Thymus (tissue), 11 donors: ENCODE measurements at regions not wholly inside any gene's neighbourhood (a gene's known extent, or its start where the extent isn't known, plus 50 kb on each side); places are given as distances from the start of the nearest gene placed in this dataset.
A peak's percentile ranks its signal among the peaks of the same experiment; 100 is the strongest.

Source experiments
- DNase-seq, 9 donors: peaks; one replicate each; pipeline ENCODE4 v3.0.0-alpha.2; 2013; ENCODE audit warnings: low spot score in 9 of 9, low read depth in 6 of 9, missing footprints in 1 of 9
- H3K27ac ChIP-seq, 2 donors: one replicate each; pipeline ENCODE4 v1.5.1; 2013; ENCODE audit warnings: control low read depth in 1 of 2, low read depth in 1 of 2, low read length in 1 of 2, mild to moderate bottlenecking in 1 of 2, moderate library complexity in 1 of 2
- H3K27me3 ChIP-seq, 2 donors: one replicate each; pipeline ENCODE4 v1.5.1; 2013; ENCODE audit warnings: low read length in 1 of 2; ENCODE audit not compliant: control insufficient read depth in 2 of 2, insufficient read depth in 1 of 2
- H3K36me3 ChIP-seq, 2 donors: one replicate each; pipeline ENCODE4 v1.5.1; 2013; ENCODE audit warnings: low read length in 1 of 2, mild to moderate bottlenecking in 1 of 2, moderate library complexity in 1 of 2; ENCODE audit not compliant: control insufficient read depth in 2 of 2, insufficient read depth in 2 of 2
- H3K4me1 ChIP-seq, 2 donors: one replicate each; pipeline ENCODE4 v1.5.1; 2013; ENCODE audit warnings: low read length in 2 of 2; ENCODE audit not compliant: control insufficient read depth in 2 of 2, insufficient read depth in 2 of 2
- H3K4me3 ChIP-seq, 2 donors: one replicate each; pipeline ENCODE4 v1.5.1; 2013; ENCODE audit warnings: low read length in 2 of 2, control low read depth in 1 of 2, mild to moderate bottlenecking in 1 of 2
- H3K9me3 ChIP-seq, 2 donors: one replicate each; pipeline ENCODE4 v1.5.1; 2013; ENCODE audit warnings: low read length in 1 of 2, mild to moderate bottlenecking in 1 of 2; ENCODE audit not compliant: control insufficient read depth in 2 of 2, insufficient read depth in 1 of 2
- WGBS: extraction: QIAGEN DNeasy Blood & Tissue Kit; methylation state at CpG from one replicate; pipeline ENCODE4 v1.1.7; 2013; 5-methylcytosine and 5-hydroxymethylcytosine counted together
- donor health status: healthy.

- WGBS, result 93% methylated on average over 8 of the region's 8 CpGs
- Histone ChIP-seq H3K36me3 (no peaks in the 10 kb centered on the region), H3K27me3 (no peaks in the 10 kb centered on the region), H3K27ac (no peak overlapping the region), H3K9me3 (no peaks in the 10 kb centered on the region), H3K4me1 (no peaks in the 10 kb centered on the region), H3K4me3 (no peak overlapping the region)
- no peak for DNase-seq
Measured at GRCh38 chr9:82553654-82554366, 509.1 kb downstream of the RASEF start.

- H3K27ac ChIP-seq, result no peak overlapping the region
- H3K4me1 ChIP-seq, result no peaks in the 10 kb centered on the region
- no peaks in the 10 kb centered on the region for H3K27me3 ChIP-seq
- DNase-seq, result no peak
- no peaks in the 10 kb centered on the region for H3K9me3 ChIP-seq
- WGBS, result 98% methylated on average over 3 of the region's 3 CpGs
- H3K4me3 ChIP-seq, result no peak overlapping the region
- H3K36me3 ChIP-seq, result no peaks in the 10 kb centered on the region
Measured at GRCh38 chr9:82554381-82554780, 508.6 kb downstream of the RASEF start.

- no peak for DNase-seq
- 93% methylated on average over 1 of the region's 1 CpG for WGBS
Measured at GRCh38 chr9:82555031-82555430, 507.9 kb downstream of the RASEF start.

GRCh38 chr9:82555431-82556051, 507.4 kb downstream of the RASEF start:
- Histone ChIP-seq H3K27me3 (no peaks in the 10 kb centered on the region), H3K9me3 (no peaks in the 10 kb centered on the region), H3K27ac (no peak overlapping the region), H3K36me3 (no peaks in the 10 kb centered on the region), H3K4me1 (peaks cover 2% of the 10 kb centered on the region in 2 donors), H3K4me3 (no peak overlapping the region)
- no peak for DNase-seq
- WGBS, result 84% methylated on average over 7 of the region's 7 CpGs

More at GRCh38 chr9:82555031-82555430, 507.9 kb downstream of the RASEF start:
- no peaks in the 10 kb centered on the region for H3K36me3 ChIP-seq
- no peaks in the 10 kb centered on the region for H3K4me1 ChIP-seq
- no peaks in the 10 kb centered on the region for H3K9me3 ChIP-seq
- H3K27me3 ChIP-seq, result no peaks in the 10 kb centered on the region
- H3K4me3 ChIP-seq, result no peak overlapping the region
- H3K27ac ChIP-seq, result no peak overlapping the region

- H3K27me3 ChIP-seq, result no peaks in the 10 kb centered on the region
- WGBS, result 99% methylated on average over 1 of the region's 1 CpG
- H3K4me3 ChIP-seq, result no peak overlapping the region
- no peaks in the 10 kb centered on the region for H3K9me3 ChIP-seq
- peaks cover 2 to 4% of the 10 kb centered on the region in 2 donors for H3K4me1 ChIP-seq
- no peak for DNase-seq
- no peaks in the 10 kb centered on the region for H3K36me3 ChIP-seq
- H3K27ac ChIP-seq, result no peak overlapping the region
Measured at GRCh38 chr9:82558346-82558745, 504.6 kb downstream of the RASEF start.

GRCh38 chr9:82558855-82559630, 503.9 kb downstream of the RASEF start:
- Histone ChIP-seq H3K4me1 (peaks cover 2 to 4% of the 10 kb centered on the region in 2 donors), H3K36me3 (no peaks in the 10 kb centered on the region), H3K9me3 (no peaks in the 10 kb centered on the region), H3K27ac (no peak overlapping the region), H3K27me3 (no peaks in the 10 kb centered on the region), H3K4me3 (no peak overlapping the region)
- WGBS, result 93% methylated on average over 9 of the region's 9 CpGs
- no peak for DNase-seq

GRCh38 chr9:82560036-82560435, 502.9 kb downstream of the RASEF start:
- Histone ChIP-seq H3K27me3 (no peaks in the 10 kb centered on the region), H3K4me3 (no peak overlapping the region), H3K27ac (no peak overlapping the region), H3K36me3 (no peaks in the 10 kb centered on the region), H3K4me1 (peaks cover 2 to 4% of the 10 kb centered on the region in 2 donors), H3K9me3 (no peaks in the 10 kb centered on the region)
- 94% methylated on average over 1 of the region's 1 CpG for WGBS
- DNase-seq, result no peak

GRCh38 chr9:82560457-82560904, 502.5 kb downstream of the RASEF start:
- WGBS, result 67% methylated on average over 9 of the region's 9 CpGs
- DNase-seq, result peak in 1 of 9 donors; percentile 6
- no peaks in the 10 kb centered on the region for H3K36me3 ChIP-seq
- H3K9me3 ChIP-seq, result no peaks in the 10 kb centered on the region
- no peaks in the 10 kb centered on the region for H3K27me3 ChIP-seq
- H3K4me1 ChIP-seq, result peaks cover 2 to 4% of the 10 kb centered on the region in 2 donors
- H3K27ac ChIP-seq, result no peak overlapping the region
- no peak overlapping the region for H3K4me3 ChIP-seq

- Histone ChIP-seq H3K36me3 (no peaks in the 10 kb centered on the region), H3K4me3 (no peak overlapping the region), H3K27ac (no peak overlapping the region), H3K27me3 (no peaks in the 10 kb centered on the region), H3K9me3 (no peaks in the 10 kb centered on the region), H3K4me1 (peaks cover 2 to 4% of the 10 kb centered on the region in 2 donors)
- WGBS, result 48% methylated on average over 2 of the region's 2 CpGs
- DNase-seq, result no peak
Measured at GRCh38 chr9:82563094-82563493, 499.8 kb downstream of the RASEF start.
